GM04504 (cell line): ENCODE measurements at regions not wholly inside any gene's neighbourhood (a gene's known extent, or its start where the extent isn't known, plus 50 kb on each side); places are given as distances from the start of the nearest gene placed in this dataset.

Experiments used
- DNase-seq: peaks from one replicate; pipeline ENCODE4 v3.0.0-alpha.2; 2012; ENCODE audit warnings: low read depth

- no peak for DNase-seq
These were observed 135.6 kb upstream of the COX10 start for GRCh38 chr17:13933441-13934276.

GRCh38 chr17:13939222-13939621 is 130.1 kb upstream of the COX10 start:
- DNase-seq, result no peak

- no peak for DNase-seq
These were observed 128.2 kb upstream of the COX10 start for GRCh38 chr17:13940858-13941665.

- DNase-seq, result no peak
These were observed 127.5 kb upstream of the COX10 start for GRCh38 chr17:13941781-13942180.

- no peak for DNase-seq
These were observed 125.4 kb upstream of the COX10 start for GRCh38 chr17:13943909-13944308.

DNA sequence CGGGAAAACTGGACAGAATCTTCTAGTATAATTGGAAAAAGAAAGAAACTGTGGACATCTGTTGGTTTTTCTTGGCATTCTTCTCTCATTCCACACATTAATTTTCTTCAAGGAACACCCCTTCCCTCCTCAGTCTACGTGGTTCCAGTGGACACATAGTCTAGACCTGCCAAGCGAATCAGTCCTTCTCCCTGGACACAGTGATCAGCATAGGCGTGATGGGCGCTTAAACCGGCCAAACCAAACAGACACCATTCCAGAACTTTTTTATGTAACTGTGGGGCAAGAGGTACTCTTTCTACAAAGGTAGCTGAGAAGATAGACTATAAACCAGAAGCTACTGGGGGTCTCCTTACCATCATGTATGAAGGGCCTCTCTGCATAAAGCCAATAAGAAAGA is 121.8 kb upstream of the COX10 start:
- no peak for DNase-seq

- no peak for DNase-seq
These were observed 117.1 kb upstream of the COX10 start for GRCh38 chr17:13952009-13952750.

- DNase-seq, result no peak
These were observed 115.5 kb upstream of the COX10 start for GRCh38 chr17:13953841-13954240.

DNA sequence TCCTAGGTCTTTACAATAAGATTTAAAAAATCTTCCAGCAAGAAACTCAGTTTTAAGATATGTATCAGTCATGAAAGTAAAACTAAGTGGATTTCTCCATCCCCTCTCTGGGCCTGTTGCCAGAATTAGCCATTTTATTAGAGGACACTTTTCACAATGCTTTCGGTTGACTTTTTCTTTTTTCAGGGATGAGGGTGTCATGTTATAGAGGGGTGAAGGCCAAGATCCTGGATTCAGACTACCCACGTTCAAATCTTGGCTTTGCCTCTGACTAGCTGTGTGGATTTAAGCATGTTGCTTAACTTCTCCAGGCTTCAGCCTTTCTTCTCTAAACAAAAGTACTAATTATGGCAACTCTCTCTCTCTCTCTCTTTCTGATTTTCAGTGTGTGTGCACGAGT is 111.7 kb upstream of the COX10 start:
- DNase-seq, result no peak

- no peak for DNase-seq
These were observed 110.5 kb upstream of the COX10 start for GRCh38 chr17:13958773-13959172.

GRCh38 chr17:13961265-13961664 is 108.0 kb upstream of the COX10 start:
- no peak for DNase-seq

GRCh38 chr17:13962716-13963240 is 106.5 kb upstream of the COX10 start:
- DNase-seq, result no peak

DNA sequence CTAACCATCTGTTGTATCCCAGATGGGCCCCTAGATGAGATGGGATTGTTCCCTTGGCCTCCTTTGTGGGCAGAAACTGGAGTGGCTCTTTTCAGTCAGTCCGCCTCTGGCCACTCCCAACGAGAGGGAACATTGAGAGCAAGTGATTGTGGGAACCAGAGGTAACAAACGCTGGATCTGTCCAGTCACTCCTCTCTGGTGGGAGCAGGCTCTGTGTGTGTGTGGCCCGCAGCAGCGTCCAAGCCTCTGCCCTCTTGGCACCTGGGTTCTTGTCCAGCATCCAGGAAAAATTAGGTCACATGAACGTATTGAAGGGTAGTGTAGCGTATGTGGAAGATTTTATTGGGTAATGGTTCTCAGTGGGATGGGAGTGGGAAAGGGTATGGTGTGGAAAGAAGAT is 101.9 kb upstream of the COX10 start:
- DNase-seq, result no peak

DNA sequence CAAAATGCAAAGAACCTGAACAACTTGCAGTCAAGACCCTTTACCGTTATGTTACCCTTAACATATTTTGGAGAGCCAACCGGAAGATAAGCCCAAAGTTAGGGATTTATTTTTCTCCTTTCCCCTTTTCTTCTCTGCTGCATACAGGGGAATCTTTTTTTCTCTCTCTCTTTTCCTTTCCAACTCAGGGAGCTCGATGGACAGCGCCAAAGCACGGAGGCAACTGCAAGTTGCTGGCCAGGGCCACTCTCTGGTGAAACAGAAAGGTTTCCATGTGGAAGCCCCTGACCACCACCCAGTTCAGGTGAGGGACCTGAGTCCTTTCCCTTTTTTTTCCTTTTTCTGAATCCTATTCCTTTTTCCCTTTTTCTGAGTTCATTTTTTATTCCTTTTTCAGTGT is 98.8 kb upstream of the COX10 start:
- DNase-seq, result no peak

DNA sequence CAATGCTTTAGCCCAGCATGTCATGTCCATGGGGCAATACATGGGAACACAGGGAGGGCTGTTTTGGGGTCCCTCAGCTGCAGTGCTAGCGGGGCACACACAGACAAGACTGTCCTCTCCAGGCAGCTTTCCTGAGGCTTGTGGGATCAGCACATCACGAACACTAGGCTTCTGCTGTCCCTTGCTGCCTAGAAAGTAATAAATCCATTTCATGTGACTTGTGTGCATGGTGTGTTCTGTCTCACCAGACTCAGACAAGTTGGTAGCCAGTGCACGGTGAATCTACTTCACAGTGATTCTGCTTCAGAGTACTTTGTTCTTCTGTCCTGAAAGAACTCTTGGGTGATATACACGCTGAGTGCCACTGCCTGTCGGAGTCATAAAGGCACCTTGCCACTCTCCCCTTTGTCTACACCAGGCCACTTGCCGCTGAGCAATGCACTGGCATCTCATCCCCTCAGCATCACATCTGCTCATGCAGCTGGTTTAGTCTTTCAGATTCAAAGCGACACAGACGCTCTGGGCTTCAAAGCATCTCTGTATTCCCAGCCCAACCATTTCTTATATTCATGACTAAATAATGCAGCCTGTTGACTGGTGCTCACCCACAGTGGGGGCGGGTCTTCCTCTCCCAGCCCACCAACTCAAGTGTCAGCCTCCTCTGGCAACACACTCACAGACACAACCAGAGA is 95.2 kb upstream of the COX10 start:
- DNase-seq, result no peak

GRCh38 chr17:13977837-13978236 is 91.5 kb upstream of the COX10 start:
- no peak for DNase-seq

GRCh38 chr17:13978478-13978877 is 90.8 kb upstream of the COX10 start:
- no peak for DNase-seq

- no peak for DNase-seq
These were observed 87.4 kb upstream of the COX10 start for GRCh38 chr17:13981881-13982280.

DNA sequence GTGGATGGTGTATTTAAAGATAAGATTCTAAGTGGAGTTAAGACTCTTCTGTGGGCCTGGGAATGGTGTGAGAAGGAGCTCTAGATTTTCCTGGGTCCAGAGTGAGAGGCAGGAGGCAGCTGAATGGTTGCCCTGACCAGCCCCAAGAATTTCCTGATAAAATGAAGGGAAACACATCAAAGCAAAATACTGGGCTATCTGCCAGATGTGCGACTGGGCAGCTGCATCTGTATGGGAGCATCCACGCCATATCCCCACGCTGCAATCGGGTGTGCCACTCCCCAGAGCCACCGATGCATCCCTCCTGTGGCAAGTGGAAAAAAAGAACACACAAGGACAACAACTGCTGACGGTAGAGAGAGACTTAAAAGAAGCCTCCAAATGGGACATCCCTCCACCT is 84.3 kb upstream of the COX10 start:
- DNase-seq, result no peak

DNA sequence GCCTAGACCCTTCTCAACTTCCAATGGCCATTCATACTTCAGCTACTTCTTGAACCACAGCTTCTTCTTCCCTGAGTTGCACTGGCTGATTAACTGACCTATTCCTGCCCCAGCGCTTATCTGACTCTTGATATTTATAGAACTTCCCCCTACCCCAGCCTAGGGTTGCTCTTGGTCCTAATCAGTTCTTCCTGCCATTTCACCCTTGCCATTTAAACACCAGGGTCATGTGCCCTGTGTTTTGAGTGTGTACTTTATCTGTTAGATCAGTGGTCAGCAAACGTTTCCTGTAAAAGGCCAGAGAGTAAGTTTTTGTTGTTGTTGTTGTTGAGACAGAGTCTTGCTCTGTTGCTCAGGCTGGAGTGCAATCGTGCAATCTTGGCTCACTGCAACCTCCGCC is 82.4 kb upstream of the COX10 start:
- DNase-seq, result no peak

GRCh38 chr17:13989138-13989537 is 80.2 kb upstream of the COX10 start:
- no peak for DNase-seq

DNA sequence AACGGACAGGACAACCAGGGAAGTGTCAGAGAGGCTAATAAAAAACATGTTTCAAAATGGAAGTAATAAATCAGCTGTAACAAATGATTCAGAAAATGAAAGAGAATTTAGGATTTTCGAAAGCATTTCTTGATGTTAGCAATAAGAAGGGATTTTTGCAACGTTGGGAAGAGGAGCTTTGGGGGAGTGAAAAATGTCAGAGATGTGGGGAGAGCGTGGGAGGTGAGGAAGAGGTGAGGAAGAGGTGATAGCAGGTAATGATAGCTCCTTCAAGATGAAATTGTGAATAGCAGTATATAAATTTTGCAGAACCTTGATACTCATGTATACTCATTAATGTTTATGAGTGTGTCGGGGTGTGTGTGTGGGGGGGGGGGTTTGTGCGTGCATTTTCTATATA is 76.2 kb upstream of the COX10 start:
- no peak for DNase-seq
